Peyer's patch (tissue), 4 donors: ENCODE measurements at regions not wholly inside any gene's neighbourhood (a gene's known extent, or its start where the extent isn't known, plus 50 kb on each side); places are given as distances from the start of the nearest gene placed in this dataset.

Source experiments
- CTCF ChIP-seq, 6 experiments: fragments of 450-650 bp in 4 of 6; fragments of 200-600 bp in 2 of 6; sonication (generic) in 1 of 6; IDR thresholded peaks; one replicate each; pipeline ENCODE4 v1.5.1; 2017 to 2019; ENCODE audit warnings: antibody characterized with exemption in 6 of 6, mild to moderate bottlenecking in 3 of 6, moderate library complexity in 1 of 6
- POLR2A ChIP-seq, 2 donors: fragments of 450-650 bp; IDR thresholded peaks; one replicate each; pipeline ENCODE4 v1.5.1; 2017; ENCODE audit warnings: antibody characterized with exemption in 2 of 2, mild to moderate bottlenecking in 2 of 2, moderate library complexity in 2 of 2

GRCh38 chr10:117934477-117934876 lies 112.3 kb downstream of the RAB11FIP2 start:
- TF ChIP-seq CTCF (IDR thresholded peaks at IDR 0.05) (no peak), POLR2A (IDR thresholded peaks at IDR 0.05) (no peak)
